PFSK-1 (cell line): ENCODE measurements at regions not wholly inside any gene's neighbourhood (a gene's known extent, or its start where the extent isn't known, plus 50 kb on each side); places are given as distances from the start of the nearest gene placed in this dataset.

Experiments used
- FOXP2 ChIP-seq: optimal IDR thresholded peaks from 2 replicates; pipeline ENCODE3; 2011; ENCODE audit warnings: borderline replicate concordance, control low read depth, inconsistent platforms; ENCODE audit not compliant: insufficient read depth; ENCODE audit errors: extremely low read length, extremely low read depth
- POLR2AphosphoS5 ChIP-seq: IDR thresholded peaks from 2 replicates; pipeline ENCODE4 v1.6.1; 2012; ENCODE audit warnings: low read depth, mild to moderate bottlenecking, control low read depth, low read length, moderate library complexity
- TAF1 ChIP-seq: IDR thresholded peaks from 2 replicates; pipeline ENCODE4 v1.6.1; 2012; ENCODE audit warnings: low read length, control low read depth, borderline replicate concordance; ENCODE audit not compliant: insufficient read depth

DNA sequence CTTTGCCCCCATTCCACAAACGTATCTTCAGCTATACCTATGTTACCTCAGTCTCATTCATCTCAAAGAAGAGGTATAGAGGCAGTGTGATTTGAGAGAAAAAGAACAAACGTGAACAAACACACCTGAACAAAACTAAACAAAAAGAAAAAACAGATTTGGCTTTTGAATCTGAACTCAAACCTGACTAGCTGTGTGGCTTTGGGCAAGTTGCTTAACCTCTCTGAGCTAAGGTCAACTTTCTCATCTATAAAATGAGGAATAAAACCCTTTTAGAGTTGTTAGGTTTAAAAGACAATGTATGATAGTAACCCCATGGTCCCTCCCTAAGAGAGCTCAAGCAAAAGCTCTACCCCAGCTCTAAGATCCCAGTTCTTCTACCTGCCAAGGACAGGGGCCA is 73.5 kb downstream of the ZNF648 start:
- TF ChIP-seq POLR2AphosphoS5 (no peak), FOXP2 (no peak), TAF1 (no peak)
